Body of pancreas (tissue), 4 donors: ENCODE measurements at regions not wholly inside any gene's neighbourhood (a gene's known extent, or its start where the extent isn't known, plus 50 kb on each side); places are given as distances from the start of the nearest gene placed in this dataset.

Source experiments
- ATAC-seq: fragments of 150-250 bp; one replicate; pipeline ENCODE4 v1.9.1; 2016
- DNase-seq, 4 donors: peaks; one replicate each; pipeline ENCODE4 v3.0.0-alpha.2; 2019
- H3K27ac ChIP-seq, 4 donors: fragments of 200-600 bp; sonication (generic); 1 replicate in 3 of 4; 2 replicates in 1 of 4; pipeline versions ENCODE4 v1.5.1 to v1.6.1; 2016 to 2019; ENCODE audit warnings: mild to moderate bottlenecking in 1 of 4, mixed read lengths in 1 of 4, moderate library complexity in 1 of 4
- H3K27me3 ChIP-seq, 2 donors: fragments of 200-600 bp; sonication (generic); one replicate each; pipeline ENCODE4 v1.6.0; 2016; ENCODE audit warnings: mild to moderate bottlenecking in 1 of 2
- H3K36me3 ChIP-seq, 2 donors: fragments of 200-600 bp; sonication (generic); replicated peaks in 1 of 2; 2 replicates each; pipeline ENCODE4 v1.5.1; 2016; ENCODE audit warnings: low read depth in 2 of 2; ENCODE audit not compliant: insufficient read depth in 1 of 2
- H3K4me1 ChIP-seq: fragments of 200-600 bp; sonication (generic); one replicate; pipeline ENCODE4 v1.6.0; 2016
- H3K4me3 ChIP-seq, 2 donors: fragments of 200-600 bp; sonication (generic); 1 replicate in 1 of 2; 2 replicates in 1 of 2; pipeline ENCODE4 v1.5.1; 2016 to 2019
- H3K9me3 ChIP-seq, 3 donors: fragments of 200-600 bp; sonication (generic); 1 replicate in 2 of 3; 2 replicates in 1 of 3; pipeline ENCODE4 v1.5.1; 2016
- CTCF ChIP-seq, 7 experiments: fragments of 450-650 bp in 4 of 7; fragments of 200-600 bp in 3 of 7; sonication (generic) in 3 of 7; IDR thresholded peaks; one replicate each; pipeline ENCODE4 v1.5.1; 2016 to 2019; ENCODE audit warnings: antibody characterized with exemption in 7 of 7
- POLR2A ChIP-seq, 3 donors: fragments of 450-650 bp; IDR thresholded peaks; one replicate each; pipeline ENCODE4 v1.6.1; 2016; ENCODE audit warnings: antibody characterized with exemption in 3 of 3, mild to moderate bottlenecking in 2 of 3
- WGBS, 2 donors: methylation state at CpG; one replicate each; pipeline ENCODE4 v1.1.5; 2017; 5-methylcytosine and 5-hydroxymethylcytosine counted together
- intact Hi-C: fragments of 100-400 bp; cut with DNase I; formaldehyde crosslinking; loops from one replicate; pipeline ENCODE4 v1.15.1; 2023

GRCh38 chr6:114541794-114542193 is 199.0 kb upstream of the HS3ST5 start:
- ATAC-seq (no peak), DNase-seq (no peak)
- H3K27me3 ChIP-seq, result no peaks in the 10 kb centered on the region
- intact Hi-C loops, result no loop called here
- no peak for TF ChIP-seq POLR2A (IDR thresholded peaks at IDR 0.05)
- no peak for TF ChIP-seq CTCF (IDR thresholded peaks at IDR 0.05)
- H3K9me3 ChIP-seq, result no peaks in the 10 kb centered on the region
- H3K27ac ChIP-seq, result no peak overlapping the region
- WGBS, 2 donors, result 83 to 88% methylated on average over 12 to 18 of the region's 21 CpGs
- no peaks in the 10 kb centered on the region for H3K4me1 ChIP-seq
- no peak overlapping the region for H3K4me3 ChIP-seq
- H3K36me3 ChIP-seq, result no peaks in the 10 kb centered on the region

GRCh38 chr6:114537977-114538376 is 195.2 kb upstream of the HS3ST5 start:
- intact Hi-C loops, result no loop called here
- no peak overlapping the region for H3K27ac ChIP-seq
- ATAC-seq, result no peak
- WGBS, 2 donors, result 69 to 73% methylated on average over 3 of the region's 3 CpGs
- H3K9me3 ChIP-seq, result no peaks in the 10 kb centered on the region
- no peak for TF ChIP-seq CTCF (IDR thresholded peaks at IDR 0.05)
- TF ChIP-seq POLR2A (IDR thresholded peaks at IDR 0.05), result no peak
- H3K36me3 ChIP-seq, result no peaks in the 10 kb centered on the region
- no peaks in the 10 kb centered on the region for H3K27me3 ChIP-seq
- no peak for DNase-seq
- no peaks in the 10 kb centered on the region for H3K4me1 ChIP-seq
- H3K4me3 ChIP-seq, result no peak overlapping the region

- no peaks in the 10 kb centered on the region for H3K9me3 ChIP-seq
- intact Hi-C loops, result no loop called here
- H3K36me3 ChIP-seq, result no peaks in the 10 kb centered on the region
- TF ChIP-seq CTCF (IDR thresholded peaks at IDR 0.05) (no peak), POLR2A (IDR thresholded peaks at IDR 0.05) (no peak)
- ATAC-seq, result no peak
- WGBS, 2 donors, result 85 to 89% methylated on average over 4 of the region's 4 CpGs
- H3K27me3 ChIP-seq, result no peaks in the 10 kb centered on the region
- no peak overlapping the region for H3K27ac ChIP-seq
- no peak overlapping the region for H3K4me3 ChIP-seq
- no peak for DNase-seq
- no peaks in the 10 kb centered on the region for H3K4me1 ChIP-seq
Observed at GRCh38 chr6:114534813-114535212, 192.0 kb upstream of the HS3ST5 start.

GRCh38 chr6:114524081-114524480 is 181.3 kb upstream of the HS3ST5 start:
- Histone ChIP-seq H3K9me3 (no peaks in the 10 kb centered on the region), H3K36me3 (no peaks in the 10 kb centered on the region), H3K4me3 (no peak overlapping the region), H3K4me1 (no peaks in the 10 kb centered on the region), H3K27me3 (no peaks in the 10 kb centered on the region), H3K27ac (no peak overlapping the region)
- TF ChIP-seq POLR2A (IDR thresholded peaks at IDR 0.05), result no peak
- TF ChIP-seq CTCF (IDR thresholded peaks at IDR 0.05), result no peak
- ATAC-seq (no peak), DNase-seq (no peak)
- intact Hi-C loops, result no loop called here

- Histone ChIP-seq H3K36me3 (no peaks in the 10 kb centered on the region), H3K4me1 (no peaks in the 10 kb centered on the region), H3K27me3 (no peaks in the 10 kb centered on the region), H3K9me3 (no peaks in the 10 kb centered on the region), H3K27ac (no peak overlapping the region), H3K4me3 (no peak overlapping the region)
- DNase-seq (no peak), ATAC-seq (no peak)
- intact Hi-C loops, result no loop called here
- 66 to 76% methylated on average over 2 of the region's 2 CpGs for WGBS, 2 donors
- TF ChIP-seq CTCF (IDR thresholded peaks at IDR 0.05), result no peak
- TF ChIP-seq POLR2A (IDR thresholded peaks at IDR 0.05), result no peak
Observed at GRCh38 chr6:114523508-114523907, 180.7 kb upstream of the HS3ST5 start.
